HG03045 (cell line): ENCODE measurements at regions not wholly inside any gene's neighbourhood (a gene's known extent, or its start where the extent isn't known, plus 50 kb on each side); places are given as distances from the start of the nearest gene placed in this dataset.
A peak's percentile ranks its signal among the peaks of the same experiment; 100 is the strongest.
"Not testable (repeated sequence)": the region's sequence is repeated elsewhere in the genome, so short reads cannot be mapped to it uniquely, and the experiment has no call there.

Experiments used
- ATAC-seq: cut with Tn5 transposase; IDR thresholded peaks from one replicate; pipeline ENCODE4 v1.9.1; 2021; ENCODE audit warnings: mild to moderate bottlenecking, moderate library complexity; ENCODE audit not compliant: unreplicated experiment

GRCh38 chr12:94817695-94818075 is 167.3 kb upstream of the TMCC3 start:
- ATAC-seq: no peak

- not testable (repeated sequence) for ATAC-seq
Observed at GRCh38 chr12:94817201-94817600, 166.8 kb upstream of the TMCC3 start.

GRCh38 chr12:94816746-94817145 is 166.4 kb upstream of the TMCC3 start:
- not testable (repeated sequence) for ATAC-seq

- ATAC-seq: no peak
Observed at GRCh38 chr12:94815958-94816357, 165.6 kb upstream of the TMCC3 start.

GRCh38 chr12:94815450-94815849 is 165.1 kb upstream of the TMCC3 start:
- no peak for ATAC-seq

- ATAC-seq: no peak
Observed at GRCh38 chr12:94813314-94813713, 163.0 kb upstream of the TMCC3 start.

GRCh38 chr12:94812345-94812744 is 162.0 kb upstream of the TMCC3 start:
- peak; percentile 64 for ATAC-seq

- no peak for ATAC-seq
Observed at GRCh38 chr12:94811611-94812010, 161.3 kb upstream of the TMCC3 start.

GRCh38 chr12:94807951-94808350 is 157.6 kb upstream of the TMCC3 start:
- no peak for ATAC-seq

GRCh38 chr12:94806617-94807016 is 156.3 kb upstream of the TMCC3 start:
- ATAC-seq: no peak

- no peak for ATAC-seq
Observed at GRCh38 chr12:94805749-94806529, 155.6 kb upstream of the TMCC3 start.

- no peak for ATAC-seq
Observed at GRCh38 chr12:94803939-94804338, 153.6 kb upstream of the TMCC3 start.

- no peak for ATAC-seq
Observed at GRCh38 chr12:94802796-94803195, 152.4 kb upstream of the TMCC3 start.

GRCh38 chr12:94801745-94802144 is 151.4 kb upstream of the TMCC3 start:
- no peak for ATAC-seq

- ATAC-seq: no peak
Observed at GRCh38 chr12:94799136-94799535, 148.8 kb upstream of the TMCC3 start.

- ATAC-seq: no peak
Observed at GRCh38 chr12:94798113-94798512, 147.8 kb upstream of the TMCC3 start.

GRCh38 chr12:94795520-94795919 is 145.2 kb upstream of the TMCC3 start:
- ATAC-seq: no peak

GRCh38 chr12:94795044-94795443 is 144.7 kb upstream of the TMCC3 start:
- no peak for ATAC-seq

- no peak for ATAC-seq
Observed at GRCh38 chr12:94793191-94793595, 142.8 kb upstream of the TMCC3 start.

- no peak for ATAC-seq
Observed at GRCh38 chr12:94792693-94793092, 142.3 kb upstream of the TMCC3 start.

GRCh38 chr12:94791933-94792332 is 141.6 kb upstream of the TMCC3 start:
- no peak for ATAC-seq

- no peak for ATAC-seq
Observed at GRCh38 chr12:94790825-94791224, 140.5 kb upstream of the TMCC3 start.

GRCh38 chr12:94790370-94790769 is 140.0 kb upstream of the TMCC3 start:
- ATAC-seq: no peak
